Panc1 (cell line): ENCODE measurements at regions not wholly inside any gene's neighbourhood (a gene's known extent, or its start where the extent isn't known, plus 50 kb on each side); places are given as distances from the start of the nearest gene placed in this dataset.

Experiments used
- ATAC-seq: fragments of 200-7000 bp; cut with Tn5 transposase; 2 replicates; pipeline ENCODE4 v1.9.1; 2020; ENCODE audit warnings: mild to moderate bottlenecking, moderate library complexity
- BruUV-seq: library from RNA; stranded (reverse); fragments of 400-500 nt; replicated peaks from 2 replicates; lab custom pipeline; 2021; lab: Mats Ljungman, UMichigan
- CTCF ChIA-PET: fragments of 300-600 bp; sonication (Branson Sonifier 250); formaldehyde crosslinking; loops from one replicate; lab custom pipeline; 2022; ENCODE audit warnings: antibody characterized with exemption; lab: Charles Lee
- POLR2A ChIA-PET: fragments of 300-600 bp; sonication (Branson Sonifier 250); formaldehyde crosslinking; loops from one replicate; lab custom pipeline; 2022; ENCODE audit warnings: antibody characterized with exemption; lab: Charles Lee
- DNase-seq: peaks from one replicate; pipeline ENCODE4 v3.0.0-alpha.2; 2010; ENCODE audit warnings: low read depth, low spot score
- H3K27ac ChIP-seq: 2 replicates; pipeline ENCODE4 v1.5.1; 2011; ENCODE audit warnings: mild to moderate bottlenecking, low read length, inconsistent platforms
- H3K27me3 ChIP-seq: fragments of 200-500 bp; sonication (Bioruptor generic); 2 replicates; pipeline ENCODE4 v1.6.0; 2014; ENCODE audit warnings: low read length, inconsistent platforms; ENCODE audit not compliant: control insufficient read depth, insufficient read depth
- H3K36me3 ChIP-seq: fragments of 200-500 bp; sonication (Bioruptor generic); 2 replicates; pipeline ENCODE4 v1.5.1; 2014; ENCODE audit warnings: inconsistent platforms, mild to moderate bottlenecking, low read length, moderate library complexity; ENCODE audit not compliant: control insufficient read depth, insufficient read depth
- H3K4me1 ChIP-seq: 2 replicates; pipeline ENCODE4 v1.5.1; 2011; ENCODE audit warnings: inconsistent platforms, mild to moderate bottlenecking, low read length, moderate library complexity; ENCODE audit not compliant: control insufficient read depth, insufficient read depth
- H3K4me3 ChIP-seq, 2 experiments: 2 replicates each; pipeline ENCODE4 v1.5.1; 2011 to 2012; ENCODE audit warnings: low read depth in 2 of 2, low read length in 2 of 2, mild to moderate bottlenecking in 2 of 2, inconsistent platforms in 1 of 2, moderate library complexity in 1 of 2
- H3K9me3 ChIP-seq: fragments of 200-500 bp; sonication (Bioruptor generic); 2 replicates; pipeline ENCODE4 v1.5.1; 2014; ENCODE audit warnings: low read depth, mild to moderate bottlenecking, inconsistent platforms, low read length, moderate library complexity; ENCODE audit not compliant: control insufficient read depth, insufficient read depth
- POLR2AphosphoS5 ChIP-seq: IDR thresholded peaks from 2 replicates; pipeline ENCODE4 v1.6.1; 2012; ENCODE audit warnings: mild to moderate bottlenecking, low read depth, low read length, moderate library complexity
- SIN3A ChIP-seq: IDR thresholded peaks from 2 replicates; pipeline ENCODE4 v1.6.1; 2012; ENCODE audit warnings: low read depth, mild to moderate bottlenecking, low read length, moderate library complexity, borderline replicate concordance; ENCODE audit not compliant: insufficient read depth
- TCF7L2 ChIP-seq: IDR thresholded peaks from 2 replicates; pipeline ENCODE4 v1.6.1; 2011; ENCODE audit warnings: mild to moderate bottlenecking, low read depth, low read length, inconsistent platforms
- in situ Hi-C: cut with HindIII; loops from 2 replicates; pipeline ENCODE4 v1.10.0; 2016; ENCODE audit warnings: low sequenced_read_pairs, low pct_unique_long_range_greater_than_20kb
- intact Hi-C: fragments of 100-400 bp; cut with micrococcal nuclease; formaldehyde crosslinking; loops from one replicate; pipeline ENCODE4 v1.10.0; 2022; ENCODE audit not compliant: unreplicated experiment
- TF ChIP-seq, protein P1 (sequence below), 2 experiments: IDR thresholded peaks; 2 replicates each; pipeline ENCODE4 v1.6.1; 2011 to 2012; ENCODE audit warnings: low read depth in 2 of 2, control low read depth in 1 of 2, low read length in 1 of 2, mild to moderate bottlenecking in 1 of 2, moderate library complexity in 1 of 2; ENCODE audit not compliant: insufficient read depth in 1 of 2
- TF ChIP-seq, protein P2 (sequence below): fragments of 450-650 bp; IDR thresholded peaks from 2 replicates; pipeline ENCODE4 v1.5.1; 2017; ENCODE audit warnings: mild to moderate bottlenecking

DNA sequence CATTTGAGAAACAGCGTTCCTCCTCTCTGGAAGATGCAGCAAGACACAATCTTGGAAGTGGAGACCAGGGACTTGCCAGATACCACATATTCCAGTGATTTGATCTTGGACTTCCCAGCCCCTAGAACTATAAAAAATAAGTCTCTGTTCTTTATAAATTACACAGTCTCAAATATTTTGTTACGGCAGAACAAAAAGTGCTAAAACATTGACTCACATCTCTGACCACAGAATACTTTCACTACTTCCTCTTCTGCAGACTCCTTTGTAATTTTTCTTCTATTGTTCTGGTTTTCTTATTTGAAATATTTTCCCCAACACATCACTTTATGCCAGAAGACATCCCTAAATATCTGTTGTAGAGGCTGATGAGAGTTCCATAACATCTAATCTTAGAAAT lies 706.1 kb upstream of the CDH18 start:
- no peaks in the 10 kb centered on the region for H3K27me3 ChIP-seq
- ChIA-PET POLR2A (no interaction called here), CTCF (no interaction called here)
- no peaks in the 10 kb centered on the region for H3K9me3 ChIP-seq
- H3K36me3 ChIP-seq = no peaks in the 10 kb centered on the region
- TF ChIP-seq, protein P1, sequence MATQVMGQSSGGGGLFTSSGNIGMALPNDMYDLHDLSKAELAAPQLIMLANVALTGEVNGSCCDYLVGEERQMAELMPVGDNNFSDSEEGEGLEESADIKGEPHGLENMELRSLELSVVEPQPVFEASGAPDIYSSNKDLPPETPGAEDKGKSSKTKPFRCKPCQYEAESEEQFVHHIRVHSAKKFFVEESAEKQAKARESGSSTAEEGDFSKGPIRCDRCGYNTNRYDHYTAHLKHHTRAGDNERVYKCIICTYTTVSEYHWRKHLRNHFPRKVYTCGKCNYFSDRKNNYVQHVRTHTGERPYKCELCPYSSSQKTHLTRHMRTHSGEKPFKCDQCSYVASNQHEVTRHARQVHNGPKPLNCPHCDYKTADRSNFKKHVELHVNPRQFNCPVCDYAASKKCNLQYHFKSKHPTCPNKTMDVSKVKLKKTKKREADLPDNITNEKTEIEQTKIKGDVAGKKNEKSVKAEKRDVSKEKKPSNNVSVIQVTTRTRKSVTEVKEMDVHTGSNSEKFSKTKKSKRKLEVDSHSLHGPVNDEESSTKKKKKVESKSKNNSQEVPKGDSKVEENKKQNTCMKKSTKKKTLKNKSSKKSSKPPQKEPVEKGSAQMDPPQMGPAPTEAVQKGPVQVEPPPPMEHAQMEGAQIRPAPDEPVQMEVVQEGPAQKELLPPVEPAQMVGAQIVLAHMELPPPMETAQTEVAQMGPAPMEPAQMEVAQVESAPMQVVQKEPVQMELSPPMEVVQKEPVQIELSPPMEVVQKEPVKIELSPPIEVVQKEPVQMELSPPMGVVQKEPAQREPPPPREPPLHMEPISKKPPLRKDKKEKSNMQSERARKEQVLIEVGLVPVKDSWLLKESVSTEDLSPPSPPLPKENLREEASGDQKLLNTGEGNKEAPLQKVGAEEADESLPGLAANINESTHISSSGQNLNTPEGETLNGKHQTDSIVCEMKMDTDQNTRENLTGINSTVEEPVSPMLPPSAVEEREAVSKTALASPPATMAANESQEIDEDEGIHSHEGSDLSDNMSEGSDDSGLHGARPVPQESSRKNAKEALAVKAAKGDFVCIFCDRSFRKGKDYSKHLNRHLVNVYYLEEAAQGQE (IDR thresholded peaks at IDR 0.05; ENCODE audit: insufficient read depth in 1 of 2, low read depth in 2 of 2, low read length in 1 of 2) = no peak
- TF ChIP-seq POLR2AphosphoS5 (no peak), SIN3A (no peak), TCF7L2 (no peak)
- TF ChIP-seq, protein P2, sequence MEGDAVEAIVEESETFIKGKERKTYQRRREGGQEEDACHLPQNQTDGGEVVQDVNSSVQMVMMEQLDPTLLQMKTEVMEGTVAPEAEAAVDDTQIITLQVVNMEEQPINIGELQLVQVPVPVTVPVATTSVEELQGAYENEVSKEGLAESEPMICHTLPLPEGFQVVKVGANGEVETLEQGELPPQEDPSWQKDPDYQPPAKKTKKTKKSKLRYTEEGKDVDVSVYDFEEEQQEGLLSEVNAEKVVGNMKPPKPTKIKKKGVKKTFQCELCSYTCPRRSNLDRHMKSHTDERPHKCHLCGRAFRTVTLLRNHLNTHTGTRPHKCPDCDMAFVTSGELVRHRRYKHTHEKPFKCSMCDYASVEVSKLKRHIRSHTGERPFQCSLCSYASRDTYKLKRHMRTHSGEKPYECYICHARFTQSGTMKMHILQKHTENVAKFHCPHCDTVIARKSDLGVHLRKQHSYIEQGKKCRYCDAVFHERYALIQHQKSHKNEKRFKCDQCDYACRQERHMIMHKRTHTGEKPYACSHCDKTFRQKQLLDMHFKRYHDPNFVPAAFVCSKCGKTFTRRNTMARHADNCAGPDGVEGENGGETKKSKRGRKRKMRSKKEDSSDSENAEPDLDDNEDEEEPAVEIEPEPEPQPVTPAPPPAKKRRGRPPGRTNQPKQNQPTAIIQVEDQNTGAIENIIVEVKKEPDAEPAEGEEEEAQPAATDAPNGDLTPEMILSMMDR = no peak
- in situ Hi-C loops = no loop called here
- no peak for DNase-seq
- no peaks in the 10 kb centered on the region for H3K4me1 ChIP-seq
- no peak overlapping the region for H3K27ac ChIP-seq
- no peak for ATAC-seq
- no peak overlapping the region for H3K4me3 ChIP-seq
- intact Hi-C loops = no loop called here
- BruUV-seq = no TSS peak

DNA sequence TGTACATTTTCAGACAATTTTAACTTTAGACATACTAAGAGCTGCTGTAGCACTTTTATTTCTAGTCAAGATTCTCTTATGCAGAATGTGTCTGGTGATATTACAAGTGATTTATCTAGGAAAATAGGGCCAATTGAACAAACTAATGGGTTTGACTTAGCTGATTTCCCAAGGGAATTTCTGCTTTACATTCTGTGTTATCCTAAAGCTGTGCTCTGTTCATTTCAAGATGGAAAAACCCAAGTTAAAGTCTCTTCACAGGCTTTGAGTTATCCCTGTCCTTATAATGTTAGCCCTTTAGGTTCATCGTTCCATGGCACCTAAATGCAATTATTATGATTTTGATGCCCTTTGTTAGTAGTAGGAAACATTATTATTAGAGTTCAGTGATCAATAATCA lies 704.9 kb upstream of the CDH18 start:
- no TSS peak for BruUV-seq
- DNase-seq = no peak
- Histone ChIP-seq H3K9me3 (no peaks in the 10 kb centered on the region), H3K27ac (no peak overlapping the region), H3K27me3 (no peaks in the 10 kb centered on the region), H3K36me3 (no peaks in the 10 kb centered on the region), H3K4me3 (no peak overlapping the region), H3K4me1 (no peaks in the 10 kb centered on the region)
- TF ChIP-seq, protein P1 (IDR thresholded peaks at IDR 0.05; ENCODE audit: insufficient read depth in 1 of 2, low read depth in 2 of 2, low read length in 1 of 2) = no peak
- no peak for TF ChIP-seq SIN3A
- TF ChIP-seq, protein P2 = no peak
- TF ChIP-seq POLR2AphosphoS5 = no peak
- no peak for TF ChIP-seq TCF7L2
- intact Hi-C loops (no loop called here), in situ Hi-C loops (no loop called here)
- no peak for ATAC-seq
- CTCF ChIA-PET = no interaction called here
- POLR2A ChIA-PET = no interaction called here
